Fibroblast of mammary gland (primary cell): ENCODE measurements at regions not wholly inside any gene's neighbourhood (a gene's known extent, or its start where the extent isn't known, plus 50 kb on each side); places are given as distances from the start of the nearest gene placed in this dataset.
"Not testable (repeated sequence)": the region's sequence is repeated elsewhere in the genome, so short reads cannot be mapped to it uniquely, and the experiment has no call there.

Experiments used
- DNase-seq: peaks from one replicate; pipeline ENCODE4 v3.0.0-alpha.2; 2010; ENCODE audit warnings: low read depth
- H3K4me3 ChIP-seq: 2 replicates; pipeline ENCODE4 v1.5.1; 2011; ENCODE audit warnings: low read depth, mild to moderate bottlenecking, low read length, moderate library complexity; ENCODE audit not compliant: control insufficient read depth
- TF ChIP-seq, protein P1 (sequence below): conservative IDR thresholded peaks from 2 replicates; pipeline ENCODE4 v1.5.1; 2011; ENCODE audit warnings: low read depth, low read length, inconsistent platforms; ENCODE audit not compliant: control insufficient read depth, insufficient read depth

DNA sequence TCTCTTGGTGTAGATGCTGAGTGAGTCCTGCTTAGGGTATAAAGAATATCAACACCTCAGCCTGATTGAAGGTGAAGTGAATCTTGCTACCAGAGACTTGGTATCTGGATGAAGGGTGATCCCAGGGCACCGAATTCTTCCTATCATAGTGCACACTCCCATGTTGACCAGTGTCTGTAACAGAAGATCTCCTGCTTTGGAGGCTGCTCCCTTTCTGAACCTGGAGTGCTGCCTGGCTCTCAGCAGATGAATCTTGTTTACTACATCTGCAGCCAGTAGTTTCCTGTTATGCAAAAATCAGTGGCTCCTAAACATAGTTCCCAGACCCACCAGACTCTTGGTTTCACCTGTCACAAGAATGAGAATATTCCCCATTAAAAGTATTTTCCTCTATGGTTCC is 191.7 kb upstream of the GK2 start:
- TF ChIP-seq, protein P1, sequence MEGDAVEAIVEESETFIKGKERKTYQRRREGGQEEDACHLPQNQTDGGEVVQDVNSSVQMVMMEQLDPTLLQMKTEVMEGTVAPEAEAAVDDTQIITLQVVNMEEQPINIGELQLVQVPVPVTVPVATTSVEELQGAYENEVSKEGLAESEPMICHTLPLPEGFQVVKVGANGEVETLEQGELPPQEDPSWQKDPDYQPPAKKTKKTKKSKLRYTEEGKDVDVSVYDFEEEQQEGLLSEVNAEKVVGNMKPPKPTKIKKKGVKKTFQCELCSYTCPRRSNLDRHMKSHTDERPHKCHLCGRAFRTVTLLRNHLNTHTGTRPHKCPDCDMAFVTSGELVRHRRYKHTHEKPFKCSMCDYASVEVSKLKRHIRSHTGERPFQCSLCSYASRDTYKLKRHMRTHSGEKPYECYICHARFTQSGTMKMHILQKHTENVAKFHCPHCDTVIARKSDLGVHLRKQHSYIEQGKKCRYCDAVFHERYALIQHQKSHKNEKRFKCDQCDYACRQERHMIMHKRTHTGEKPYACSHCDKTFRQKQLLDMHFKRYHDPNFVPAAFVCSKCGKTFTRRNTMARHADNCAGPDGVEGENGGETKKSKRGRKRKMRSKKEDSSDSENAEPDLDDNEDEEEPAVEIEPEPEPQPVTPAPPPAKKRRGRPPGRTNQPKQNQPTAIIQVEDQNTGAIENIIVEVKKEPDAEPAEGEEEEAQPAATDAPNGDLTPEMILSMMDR = no peak
- DNase-seq = no peak
- H3K4me3 ChIP-seq = no peak overlapping the region

DNA sequence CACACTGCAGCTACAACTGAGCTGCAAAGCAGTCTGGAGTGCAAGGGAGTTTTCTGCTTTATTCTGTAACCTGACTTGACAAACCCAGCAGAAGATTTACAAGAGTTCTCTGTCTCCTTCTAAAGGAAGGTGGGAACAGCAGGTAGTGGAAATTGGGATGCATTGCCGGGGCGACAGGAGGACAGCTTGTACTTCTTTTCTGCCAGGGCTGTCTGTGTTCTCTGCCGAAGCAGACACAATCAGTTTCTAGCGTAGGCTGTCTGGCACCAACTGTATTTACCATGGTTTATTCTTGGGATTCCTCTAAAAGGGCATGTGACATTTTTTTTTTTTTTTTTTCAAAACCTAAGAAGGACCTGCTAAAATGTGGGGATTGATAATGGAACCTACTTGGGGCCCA is 190.8 kb upstream of the GK2 start:
- no peak for DNase-seq
- H3K4me3 ChIP-seq = no peak overlapping the region
- TF ChIP-seq, protein P1 = no peak

DNA sequence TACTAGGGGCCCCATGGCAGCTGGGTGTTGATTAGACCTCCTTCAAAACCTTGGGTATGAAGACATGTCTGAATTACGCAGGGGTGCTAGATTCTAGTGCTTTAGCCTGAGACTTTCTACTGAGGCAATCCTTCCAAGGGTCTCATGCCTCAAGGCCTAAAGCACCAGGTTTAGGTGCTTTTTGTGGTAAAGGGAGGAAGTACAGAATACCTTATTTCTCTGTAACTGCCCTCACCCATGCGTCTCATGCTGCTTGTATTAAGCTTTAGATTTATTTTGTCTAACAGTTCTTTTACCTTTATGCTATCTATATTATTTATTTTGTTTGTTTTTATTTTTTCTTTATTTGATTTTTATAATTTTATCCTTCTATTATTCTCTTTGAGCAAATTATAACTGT is 190.2 kb upstream of the GK2 start:
- no peak for DNase-seq
- no peak overlapping the region for H3K4me3 ChIP-seq
- TF ChIP-seq, protein P1 = no peak

DNA sequence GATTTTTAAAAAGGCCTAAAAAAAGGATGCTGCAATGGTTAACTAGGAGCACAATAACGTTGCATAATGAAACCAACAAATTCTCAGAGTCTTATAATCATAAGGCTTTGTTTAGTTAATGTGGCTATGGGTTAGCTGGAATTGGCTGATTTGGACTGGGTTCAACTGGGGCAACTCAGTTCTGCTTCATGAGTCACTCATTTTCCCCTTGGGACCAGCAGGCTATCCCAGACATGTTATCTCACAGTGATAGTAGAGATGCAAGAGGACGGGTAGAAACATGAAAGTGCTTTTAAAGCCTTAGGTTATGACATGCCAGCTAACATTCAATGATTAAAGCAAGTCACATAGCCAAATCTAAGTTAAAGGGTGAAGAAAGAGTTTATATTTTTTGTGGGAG is 189.2 kb upstream of the GK2 start:
- DNase-seq = peak; percentile 81
- TF ChIP-seq, protein P1 = no peak
- no peak overlapping the region for H3K4me3 ChIP-seq

DNA sequence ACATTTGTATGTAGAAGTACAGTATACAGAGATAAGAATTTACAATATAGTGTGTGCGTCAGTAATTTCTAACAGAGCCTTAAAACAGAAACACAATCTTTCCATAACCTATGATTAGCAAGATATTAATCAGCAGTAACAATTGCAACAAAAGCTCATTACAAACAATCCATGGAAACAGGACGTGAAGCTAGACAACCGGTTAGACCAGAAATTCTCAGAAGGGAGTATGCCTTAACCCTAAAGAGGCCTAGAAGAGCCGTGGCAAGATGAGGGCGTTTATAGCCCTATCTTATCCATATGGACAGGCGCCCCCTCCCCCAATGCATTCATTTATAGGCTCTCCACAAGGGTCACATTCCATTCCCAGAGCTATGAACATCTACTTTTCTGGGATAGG is 184.2 kb upstream of the GK2 start:
- DNase-seq, H3K4me3 ChIP-seq: not testable (repeated sequence)

DNA sequence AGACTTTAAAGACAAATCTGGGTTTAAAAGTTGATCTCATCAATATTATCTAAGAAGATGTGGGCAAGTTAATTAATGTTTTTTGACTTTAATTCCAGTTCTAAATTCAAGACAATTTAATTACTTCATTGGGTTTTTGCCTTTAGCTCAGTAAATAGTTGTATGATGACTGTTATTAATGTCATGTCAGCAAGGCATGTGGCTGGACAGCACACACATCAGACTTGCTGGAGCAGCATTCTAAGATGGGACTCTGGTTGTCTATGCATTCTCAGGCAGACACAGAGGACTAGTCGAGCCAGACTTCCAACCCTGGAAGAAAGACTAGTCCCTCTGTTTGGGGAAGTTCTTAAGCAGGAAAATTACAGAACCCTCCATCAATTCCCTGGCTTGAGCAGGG is 180.7 kb upstream of the GK2 start:
- peak; percentile 12 for DNase-seq
- TF ChIP-seq, protein P1 = no peak
- no peak overlapping the region for H3K4me3 ChIP-seq

DNA sequence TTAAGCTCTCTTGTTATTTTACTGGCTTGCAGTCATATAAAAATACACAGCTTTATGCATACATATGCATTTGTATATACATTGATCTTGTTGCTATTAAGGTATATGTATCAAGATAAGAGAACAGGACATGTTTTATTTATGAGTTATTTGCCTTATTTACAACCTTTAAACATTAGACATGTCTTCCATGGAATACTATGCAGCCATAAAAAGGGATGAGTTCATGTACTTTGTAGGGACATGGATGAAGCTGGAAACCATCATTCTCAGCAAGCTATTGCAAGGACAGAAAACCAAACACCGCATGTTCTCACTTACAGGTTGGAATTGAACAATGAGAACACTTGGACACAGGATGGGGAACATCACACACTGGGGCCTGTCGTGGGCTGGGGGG is 179.2 kb upstream of the GK2 start:
- DNase-seq, H3K4me3 ChIP-seq: not testable (repeated sequence)

DNA sequence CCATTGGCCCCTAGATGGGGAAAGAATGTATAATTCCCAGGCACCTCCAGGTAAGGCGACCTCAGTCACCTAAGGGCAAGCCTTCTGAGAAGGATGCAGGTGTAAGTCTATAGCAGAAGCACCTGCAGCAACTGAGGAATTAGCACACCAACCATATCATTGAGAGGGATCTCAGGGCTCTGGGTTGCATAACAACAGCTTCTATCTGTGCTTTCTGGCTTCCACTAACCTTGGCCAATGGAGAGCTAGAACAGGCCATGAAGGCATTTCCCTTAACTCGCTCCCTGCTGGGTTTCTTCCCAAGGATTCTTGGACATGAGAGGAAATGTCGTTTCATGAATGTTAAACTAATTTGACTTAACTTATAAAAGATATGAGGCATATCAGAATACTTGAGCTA is 177.8 kb upstream of the GK2 start:
- TF ChIP-seq, protein P1 = no peak
- no peak overlapping the region for H3K4me3 ChIP-seq
- DNase-seq = no peak
